IMR-90 (cell line): ENCODE measurements at regions not wholly inside any gene's neighbourhood (a gene's known extent, or its start where the extent isn't known, plus 50 kb on each side); places are given as distances from the start of the nearest gene placed in this dataset.

Experiments
- ATAC-seq: fragments of 200-7000 bp; cut with Tn5 transposase; 2 replicates; pipeline ENCODE4 v1.9.1; 2020; ENCODE audit warnings: low read depth, mild to moderate bottlenecking, moderate library complexity
- BruUV-seq: library from RNA; stranded (reverse); fragments of 400-500 nt; replicated peaks from 2 replicates; lab custom pipeline; 2021; lab: Mats Ljungman, UMichigan
- CTCF ChIA-PET: fragments of 300-600 bp; formaldehyde crosslinking; extraction: SDS; loops from one replicate; lab custom pipeline; 2021; ENCODE audit warnings: antibody characterized with exemption; lab: Yijun Ruan, JAX
- POLR2A ChIA-PET: fragments of 300-600 bp; sonication (Branson Sonifier 250); formaldehyde crosslinking; loops from one replicate; lab custom pipeline; 2022; ENCODE audit warnings: antibody characterized with exemption; ENCODE audit not compliant: unreplicated experiment; lab: Charles Lee
- DNase-seq: peaks from one replicate; pipeline ENCODE4 v3.0.0; 2013
- H2AFZ ChIP-seq: replicated peaks from 2 replicates; pipeline ENCODE3; 2013; ENCODE audit warnings: low read length, mild to moderate bottlenecking; ENCODE audit not compliant: poor library complexity
- H2AK5ac ChIP-seq: 2 replicates; pipeline ENCODE4 v1.6.1; 2013; ENCODE audit warnings: low read depth, low read length, inconsistent platforms
- H2AK9ac ChIP-seq: replicated peaks from 2 replicates; pipeline ENCODE3; 2013; ENCODE audit warnings: mild to moderate bottlenecking, low read depth, low read length, moderate library complexity; ENCODE audit not compliant: poor library complexity
- H2BK120ac ChIP-seq: 2 replicates; pipeline ENCODE4 v1.6.1; 2013; ENCODE audit warnings: low read depth, low read length, inconsistent platforms
- H2BK15ac ChIP-seq: 3 replicates; pipeline ENCODE4 v1.6.1; 2013; ENCODE audit warnings: low read depth, low read length, inconsistent platforms
- H2BK20ac ChIP-seq: 2 replicates; pipeline ENCODE4 v1.6.1; 2013; ENCODE audit warnings: low read depth, mild to moderate bottlenecking, inconsistent platforms, low read length, moderate library complexity
- H2BK5ac ChIP-seq: 2 replicates; pipeline ENCODE4 v1.6.1; 2013; ENCODE audit warnings: mild to moderate bottlenecking, low read depth, low read length, inconsistent platforms; ENCODE audit not compliant: poor library complexity, severe bottlenecking
- H3K14ac ChIP-seq: replicated peaks from 2 replicates; pipeline ENCODE4 v1.6.1; 2013; ENCODE audit warnings: low read depth, low read length, inconsistent platforms
- H3K18ac ChIP-seq: 2 replicates; pipeline ENCODE4 v1.6.1; 2013; ENCODE audit warnings: low read depth, low read length, control low read depth
- H3K23ac ChIP-seq: 2 replicates; pipeline ENCODE4 v1.6.1; 2013; ENCODE audit warnings: low read depth, low read length, inconsistent platforms
- H3K27ac ChIP-seq: 2 replicates; pipeline ENCODE4 v1.5.1; 2013; ENCODE audit warnings: mild to moderate bottlenecking, control low read depth, low read length; ENCODE audit not compliant: insufficient read depth
- H3K27me3 ChIP-seq: 2 replicates; pipeline ENCODE4 v1.6.1; 2013; ENCODE audit warnings: low read length; ENCODE audit not compliant: control insufficient read depth, insufficient read depth
- H3K36me3 ChIP-seq: 2 replicates; pipeline ENCODE4 v1.6.1; 2013; ENCODE audit warnings: low read length, mixed read lengths; ENCODE audit not compliant: control insufficient read depth, insufficient read depth
- H3K4ac ChIP-seq: 2 replicates; pipeline ENCODE4 v1.6.1; 2013; ENCODE audit warnings: low read depth, low read length, inconsistent platforms
- H3K4me1 ChIP-seq: 2 replicates; pipeline ENCODE4 v1.6.1; 2013; ENCODE audit warnings: low read length, mixed read lengths; ENCODE audit not compliant: control insufficient read depth, insufficient read depth
- H3K4me2 ChIP-seq: 2 replicates; pipeline ENCODE4 v1.6.1; 2013; ENCODE audit warnings: low read depth, mild to moderate bottlenecking, control low read depth, low read length, moderate library complexity
- H3K4me3 ChIP-seq: 2 replicates; pipeline ENCODE4 v1.5.1; 2013; ENCODE audit warnings: low read depth, mild to moderate bottlenecking, control low read depth, low read length, moderate library complexity; ENCODE audit not compliant: insufficient read depth
- H3K56ac ChIP-seq: 2 replicates; pipeline ENCODE4 v1.6.1; 2013; ENCODE audit warnings: low read length, inconsistent platforms; ENCODE audit not compliant: insufficient read depth; ENCODE audit errors: extremely low read depth
- H3K79me1 ChIP-seq, 2 experiments: 2 replicates each; pipeline ENCODE4 v1.6.1; 2013; ENCODE audit warnings: low read length in 2 of 2, inconsistent platforms in 1 of 2, low read depth in 1 of 2
- H3K9ac ChIP-seq: 2 replicates; pipeline ENCODE4 v1.6.1; 2013; ENCODE audit warnings: low read depth, low read length, control low read depth
- H3K9me1 ChIP-seq: 2 replicates; pipeline ENCODE4 v1.6.1; 2013; ENCODE audit warnings: low read length, inconsistent platforms; ENCODE audit not compliant: insufficient read depth
- H3K9me3 ChIP-seq: 2 replicates; pipeline ENCODE4 v1.6.1; 2013; ENCODE audit warnings: low read length; ENCODE audit not compliant: control insufficient read depth, insufficient read depth
- H4K20me1 ChIP-seq: 2 replicates; pipeline ENCODE4 v1.6.1; 2013; ENCODE audit warnings: low read length, inconsistent platforms; ENCODE audit not compliant: insufficient read depth
- H4K5ac ChIP-seq: 2 replicates; pipeline ENCODE4 v1.6.1; 2013; ENCODE audit warnings: mild to moderate bottlenecking, low read depth, low read length, control low read depth
- H4K8ac ChIP-seq, 2 experiments: 2 replicates each; pipeline ENCODE4 v1.6.1; 2013; ENCODE audit warnings: low read depth in 2 of 2, low read length in 2 of 2, control low read depth in 1 of 2, inconsistent platforms in 1 of 2
- H4K91ac ChIP-seq: 2 replicates; pipeline ENCODE4 v1.6.1; 2013; ENCODE audit warnings: low read depth, low read length, inconsistent platforms; ENCODE audit not compliant: insufficient read depth
- CEBPB ChIP-seq: IDR thresholded peaks from 2 replicates; pipeline ENCODE4 v1.6.1; 2012; ENCODE audit warnings: low read depth, low read length, improper control_type of control experiment
- ELK1 ChIP-seq: fragments of 150-350 bp; IDR thresholded peaks from 2 replicates; pipeline ENCODE4 v1.6.1; 2016; ENCODE audit warnings: low read depth, mild to moderate bottlenecking, low read length, moderate library complexity, borderline replicate concordance
- FOS ChIP-seq: fragments of 150-350 bp; IDR thresholded peaks from 2 replicates; pipeline ENCODE4 v1.6.1; 2016; ENCODE audit warnings: low read depth, low read length
- WGBS, 2 experiments: methylation state at CpG; one replicate each; pipeline versions ENCODE4 v1.1.5 to v1.1.7; 2013; ENCODE audit warnings: missing lambda C conversion rate in 2 of 2; ENCODE audit not compliant: insufficient read length in 1 of 2; ENCODE audit errors: extremely low coverage in 2 of 2; 5-methylcytosine and 5-hydroxymethylcytosine counted together
- dilution Hi-C: fragments of 300-500 bp; cut with HindIII; formaldehyde crosslinking; loops from one replicate; pipeline ENCODE4 v1.14.3; 2018; ENCODE audit warnings: low sequenced_read_pairs; ENCODE audit not compliant: unreplicated experiment
- in situ Hi-C: fragments of 300-500 bp; cut with MboI; formaldehyde crosslinking; loops from 3 replicates; pipeline ENCODE4 v1.14.3; 2019; ENCODE audit warnings: low sequenced_read_pairs, inconsistent platforms, mixed read lengths
- intact Hi-C: fragments of 100-400 bp; cut with micrococcal nuclease; formaldehyde crosslinking; loops from 2 replicates; pipeline ENCODE4 v1.10.0; 2022

- Histone ChIP-seq H3K27ac (no peak overlapping the region), H3K4me1 (no peaks in the 10 kb centered on the region), H3K27me3 (no peaks in the 10 kb centered on the region), H2BK20ac (no peak overlapping the region), H3K79me1 (no peaks in the 10 kb centered on the region), H3K9me3 (peaks cover 3% of the 10 kb centered on the region; the same call in 1 of the 2 replicates), H2AK9ac (no peak overlapping the region), H4K5ac (no peak overlapping the region), H2BK15ac (no peak overlapping the region), H3K9ac (no peak overlapping the region), H3K36me3 (no peaks in the 10 kb centered on the region), H3K4me3 (no peak overlapping the region), H2AK5ac (no peak overlapping the region), H3K56ac (no peak overlapping the region), H3K23ac (no peak overlapping the region), H2BK120ac (no peak overlapping the region), H3K4me2 (no peak overlapping the region), H3K9me1 (no peaks in the 10 kb centered on the region), H3K4ac (no peak overlapping the region), H4K91ac (no peak overlapping the region), H2BK5ac (no peak overlapping the region), H4K8ac (no peak overlapping the region), H3K18ac (no peak overlapping the region), H3K14ac (no peak overlapping the region), H4K20me1 (no peaks in the 10 kb centered on the region), H2AFZ (no peak overlapping the region)
- no TSS peak for BruUV-seq
- no CpG with 5 or more reads among the region's 4 CpGs for WGBS, 2 experiments
- in situ Hi-C loops (no loop called here), intact Hi-C loops (no loop called here), dilution Hi-C loops (no loop called here)
- ATAC-seq (no peak), DNase-seq (no peak)
- TF ChIP-seq ELK1, result no peak
- no peak for TF ChIP-seq CEBPB
- no peak for TF ChIP-seq FOS
- POLR2A ChIA-PET, result no interaction called here
- CTCF ChIA-PET, result no interaction called here
These were observed 198.0 kb upstream of the EPHA5 start for GRCh38 chr4:65868096-65868824.
